Renal cortex interstitium (tissue), 11 donors: ENCODE measurements at regions not wholly inside any gene's neighbourhood (a gene's known extent, or its start where the extent isn't known, plus 50 kb on each side); places are given as distances from the start of the nearest gene placed in this dataset.

Experiments
- DNase-seq, 11 donors: peaks; one replicate each; pipeline ENCODE4 v3.0.0-alpha.2; 2013; ENCODE audit warnings: low read depth in 9 of 11, low spot score in 4 of 11; ENCODE audit errors: extremely low read depth in 1 of 11

DNA sequence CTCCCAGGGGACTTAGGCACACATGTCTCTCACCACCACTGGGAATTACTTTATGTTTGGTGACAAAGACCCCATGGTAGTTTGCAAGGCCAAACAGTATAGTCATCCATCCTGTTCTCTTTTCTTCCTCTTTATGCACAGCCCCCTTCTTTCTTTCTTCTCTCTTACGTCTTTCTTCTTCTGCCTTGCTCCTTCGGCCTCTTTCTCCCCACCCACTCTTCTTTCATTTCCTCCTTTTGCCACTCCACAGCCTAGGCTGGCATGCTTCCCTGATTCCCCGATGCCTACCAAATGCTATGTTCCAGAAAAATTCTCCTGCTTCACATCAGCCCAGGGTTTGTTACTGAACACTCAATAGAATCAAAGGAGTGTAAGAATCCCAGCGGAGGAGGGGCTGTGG, 62.4 kb upstream of the MKLN1 start:
- DNase-seq: no peak

GRCh38 chr7:131267631-131268030, 60.0 kb upstream of the MKLN1 start:
- DNase-seq: no peak

DNA sequence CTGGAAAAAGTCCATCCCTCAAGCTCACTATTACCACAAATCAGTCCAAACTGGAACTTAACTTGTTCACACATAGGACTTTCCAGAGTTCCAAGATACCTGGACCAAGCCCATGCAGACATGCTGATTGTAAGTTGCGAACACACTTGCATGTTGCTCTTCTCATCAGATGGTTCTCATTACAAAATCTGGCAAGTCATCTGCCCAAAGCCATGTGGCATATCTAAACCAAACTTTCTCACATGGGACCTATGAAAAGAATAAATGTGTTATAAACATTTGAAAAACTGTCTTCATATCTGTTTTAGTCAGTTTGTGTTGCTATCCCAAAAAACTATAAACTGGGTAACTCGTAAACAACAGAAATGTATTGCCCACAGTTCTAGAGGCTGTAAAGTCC, 58.8 kb upstream of the MKLN1 start:
- no peak for DNase-seq

DNA sequence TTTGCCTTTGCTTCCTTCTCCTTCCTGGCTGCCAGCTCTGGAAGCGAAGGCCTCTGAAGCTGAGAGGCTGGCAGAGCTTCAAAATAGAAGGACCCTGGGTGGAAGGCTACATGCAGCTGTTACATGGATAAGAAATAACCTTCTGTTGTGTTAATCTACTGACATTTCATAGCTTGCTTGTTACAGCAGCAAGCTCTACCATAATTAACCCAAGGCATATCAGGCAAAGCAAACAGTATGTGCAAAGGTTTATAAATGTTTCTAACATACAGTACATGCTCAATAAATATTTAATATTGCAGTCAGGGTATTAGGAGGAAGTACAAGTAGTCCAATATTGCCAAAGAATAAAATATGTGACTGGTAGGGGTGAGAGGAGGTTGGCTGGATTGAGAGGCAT, 55.6 kb upstream of the MKLN1 start:
- no peak for DNase-seq

DNA sequence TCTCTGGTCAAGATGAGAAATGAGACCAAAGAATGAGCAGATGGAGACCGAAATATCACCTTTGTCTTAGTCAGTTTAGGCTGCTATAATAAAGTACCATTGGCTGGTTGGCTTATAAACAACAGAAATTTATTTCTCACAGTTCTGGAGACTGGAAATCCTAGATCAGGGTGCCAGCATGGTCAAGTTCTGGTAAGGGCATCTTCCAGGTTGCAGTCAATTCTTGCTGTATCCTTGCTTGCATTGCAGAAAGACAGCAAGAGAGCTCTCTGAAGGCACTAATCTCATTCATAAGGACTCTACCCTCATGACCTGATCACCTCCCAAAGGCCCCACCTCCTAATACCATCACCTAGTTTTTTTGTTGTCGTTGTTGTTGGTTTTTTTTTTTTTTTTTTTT, 52.7 kb upstream of the MKLN1 start:
- DNase-seq: no peak

- no peak for DNase-seq
Observed at GRCh38 chr7:131276190-131276589, 51.5 kb upstream of the MKLN1 start.

DNA sequence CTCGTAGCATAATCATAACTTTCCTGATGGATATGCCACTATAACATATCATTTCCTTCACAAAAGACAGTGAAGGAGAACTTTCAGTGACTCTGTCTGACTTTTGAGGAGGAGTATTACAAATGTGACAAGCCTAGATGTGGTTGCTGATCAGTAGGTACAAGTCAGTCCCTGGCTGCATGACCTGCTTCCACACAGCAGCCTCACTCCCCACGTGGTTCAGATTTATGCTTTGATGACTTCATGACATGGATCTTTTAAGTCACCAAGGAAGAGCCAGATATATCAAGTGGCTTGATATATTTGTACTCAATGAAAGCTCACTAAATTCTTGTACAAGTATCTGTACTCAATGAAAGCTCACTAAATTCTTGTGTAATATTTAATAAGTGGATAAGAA, 50.9 kb upstream of the MKLN1 start:
- DNase-seq: no peak
